GOT3 (cell line): ENCODE measurements at regions not wholly inside any gene's neighbourhood (a gene's known extent, or its start where the extent isn't known, plus 50 kb on each side); places are given as distances from the start of the nearest gene placed in this dataset.
"Not testable (repeated sequence)": the region's sequence is repeated elsewhere in the genome, so short reads cannot be mapped to it uniquely, and the experiment has no call there.

ENCODE experiments used
- DNase-seq: peaks from one replicate; lab custom pipeline; 2025; ENCODE audit warnings: mixed read lengths; lab: John Stamatoyannopoulos, UW

DNA sequence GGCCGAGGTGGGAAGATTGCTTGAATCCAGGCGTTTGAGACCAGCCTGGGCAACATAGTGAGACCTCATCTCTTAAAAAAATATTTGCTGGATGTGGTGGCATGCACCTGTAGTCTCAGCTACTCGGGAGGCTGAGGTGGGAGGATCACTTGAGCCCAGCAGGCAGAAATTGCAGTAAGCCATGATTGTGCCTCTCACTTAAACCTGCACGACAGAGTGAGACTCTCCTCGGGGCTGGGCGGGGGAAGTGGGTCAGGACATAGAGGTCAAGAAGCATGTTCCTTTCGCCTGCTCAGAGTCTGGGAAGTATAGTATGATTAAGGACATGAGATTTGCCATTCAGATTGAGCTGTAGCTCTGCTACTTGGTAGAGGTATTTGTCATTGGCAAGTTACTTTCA, 52.3 kb downstream of the SEPTIN7 start:
- not testable (repeated sequence) for DNase-seq

DNA sequence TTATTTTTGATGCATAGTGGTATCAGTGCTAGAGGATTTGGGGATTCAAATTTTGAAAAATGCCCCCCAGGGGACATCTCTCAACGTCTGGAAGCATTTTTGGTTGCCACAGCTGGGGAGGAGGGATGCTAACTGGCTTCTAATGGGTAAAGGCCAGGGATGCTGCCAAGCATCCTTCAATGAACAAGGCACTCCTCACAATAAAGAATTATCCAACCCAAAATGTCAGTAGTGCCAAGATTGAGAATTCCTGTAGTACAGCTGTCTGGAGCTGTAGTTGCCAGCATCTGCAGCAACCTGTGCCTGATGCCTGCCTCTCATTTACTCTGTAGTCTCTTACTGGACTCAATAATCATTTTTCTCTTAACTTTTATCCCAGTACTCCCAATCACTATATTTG, 53.5 kb downstream of the SEPTIN7 start:
- no peak for DNase-seq

DNA sequence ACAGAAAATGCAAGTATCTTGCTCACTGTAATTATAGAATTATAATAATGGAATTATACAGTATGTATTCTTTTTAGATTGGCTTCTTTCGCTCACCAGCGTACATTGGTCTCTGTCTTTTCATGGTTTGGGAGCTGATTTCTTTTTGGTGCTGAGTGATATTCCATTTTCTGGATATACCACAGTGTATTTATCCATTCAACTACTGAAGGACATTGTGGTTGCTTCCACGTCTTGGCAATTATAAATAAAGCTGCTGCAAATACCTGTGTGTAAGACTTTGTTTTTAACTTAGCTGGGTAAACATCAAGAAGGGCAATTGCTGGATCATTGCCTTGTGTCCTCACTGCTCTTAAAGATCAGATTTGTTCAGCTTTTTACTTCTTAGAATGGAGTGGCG, 55.3 kb downstream of the SEPTIN7 start:
- no peak for DNase-seq

DNA sequence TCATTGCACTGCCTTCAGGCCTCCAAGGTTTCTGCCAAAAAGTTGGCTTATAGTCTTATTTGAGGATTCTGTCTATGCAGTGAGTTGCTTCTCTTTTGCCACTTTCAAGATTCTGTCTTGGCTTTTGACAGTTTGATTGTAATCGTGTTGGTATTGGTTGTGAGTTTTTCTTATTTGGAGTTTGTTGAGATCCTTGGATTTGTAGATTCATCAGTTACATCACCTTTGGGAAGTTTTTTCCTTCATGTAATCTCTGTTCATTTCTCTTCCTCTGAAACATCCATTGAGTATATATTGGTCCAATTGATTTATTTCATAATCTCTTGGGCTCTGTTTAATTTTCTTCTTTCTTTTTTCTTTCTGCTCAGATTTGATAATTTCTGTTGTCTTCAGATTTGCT, 59.8 kb downstream of the SEPTIN7 start:
- no peak for DNase-seq

DNA sequence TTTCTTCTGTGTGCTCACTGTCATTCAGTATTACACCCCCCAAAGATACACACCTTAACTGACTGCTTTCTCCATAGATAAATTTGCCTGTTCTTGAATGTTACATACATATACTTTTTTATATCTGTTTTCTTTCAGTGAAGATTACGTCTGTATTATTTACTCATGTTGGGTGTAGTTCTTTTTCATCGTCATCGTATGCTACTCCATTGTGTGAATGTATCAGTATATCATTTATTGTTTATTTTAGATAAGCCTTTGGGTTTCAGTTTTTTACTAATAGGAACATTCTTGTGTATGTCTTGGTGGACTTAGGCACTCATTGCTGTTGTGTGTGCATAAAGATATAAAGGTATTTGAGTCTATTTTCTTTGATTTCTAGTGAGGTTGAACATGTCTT, 64.4 kb downstream of the SEPTIN7 start:
- DNase-seq, result no peak

DNA sequence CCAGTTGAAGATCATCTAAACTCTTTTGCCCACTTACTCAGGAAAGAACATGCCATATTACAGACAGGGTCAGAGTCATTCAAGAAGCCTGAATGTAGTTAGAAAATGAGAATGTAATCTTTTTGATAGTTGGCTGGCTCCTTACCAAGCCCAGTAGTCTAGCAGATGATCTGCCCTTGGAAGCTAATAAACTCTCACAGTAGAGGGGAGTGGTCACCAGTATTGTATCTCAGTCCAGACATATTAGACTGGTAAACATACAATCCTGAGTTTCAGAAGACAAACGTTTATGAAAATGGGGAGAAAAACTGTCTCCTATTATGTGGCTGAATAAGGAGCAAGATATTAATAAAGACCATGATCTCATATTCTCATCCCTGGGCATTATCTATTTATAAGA, 65.3 kb downstream of the SEPTIN7 start:
- no peak for DNase-seq

DNA sequence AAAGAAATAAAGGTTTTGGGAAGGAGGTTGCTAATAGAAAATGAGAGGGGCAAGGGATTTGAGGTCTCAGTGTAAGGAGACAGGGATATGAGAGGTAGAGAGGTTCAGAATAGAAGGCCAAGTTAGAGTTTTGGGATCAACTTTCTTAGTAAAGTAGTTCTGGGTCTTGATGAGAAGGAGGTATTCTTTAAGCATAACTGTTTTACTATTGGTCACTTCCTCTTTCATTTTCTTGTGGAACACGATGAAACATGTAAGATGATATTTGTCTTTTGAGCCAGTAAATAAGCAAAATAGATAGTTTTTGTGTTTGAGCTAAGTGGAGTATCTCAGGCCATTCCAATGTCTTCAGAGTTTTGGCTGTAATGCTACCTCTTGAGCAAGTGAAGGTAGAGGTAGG, 68.3 kb downstream of the SEPTIN7 start:
- not testable (repeated sequence) for DNase-seq

DNA sequence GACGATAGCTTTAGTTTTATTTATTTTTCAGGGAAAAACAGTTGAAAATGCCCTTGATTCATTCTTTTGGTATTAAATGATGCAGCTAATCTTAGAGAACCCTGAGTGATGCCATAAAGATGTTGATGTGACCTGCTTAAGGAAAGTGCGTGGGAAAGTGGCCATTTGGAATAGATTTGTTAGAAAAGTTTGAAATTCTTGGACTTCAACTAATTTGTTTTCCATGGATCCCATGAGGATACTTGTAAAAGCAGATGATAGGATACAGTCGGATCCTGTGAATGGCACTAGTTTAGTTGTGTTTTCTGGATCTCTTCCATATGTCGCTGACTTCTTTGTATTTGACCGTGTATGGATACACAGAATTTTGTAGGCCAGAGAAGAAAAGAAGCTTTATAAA, 69.0 kb downstream of the SEPTIN7 start:
- DNase-seq, result no peak

DNA sequence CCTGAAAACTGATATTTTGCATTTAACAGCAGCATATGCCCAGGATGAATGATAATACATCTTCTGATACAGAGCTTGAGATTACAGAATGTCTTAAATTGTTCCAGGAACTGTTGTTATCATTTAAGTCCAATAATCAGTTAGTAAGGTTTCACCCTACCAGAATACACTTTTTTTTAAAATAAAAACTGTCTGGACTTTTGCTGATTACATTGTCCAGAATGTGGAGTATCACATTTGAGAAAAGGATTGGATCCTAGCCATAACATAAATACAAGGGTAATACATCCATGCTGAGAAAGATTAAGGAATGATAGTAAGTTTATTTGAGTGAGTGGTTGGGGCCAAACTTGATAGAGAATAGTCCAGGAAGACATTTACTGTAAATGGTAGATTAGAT, 71.0 kb downstream of the SEPTIN7 start:
- no peak for DNase-seq

DNA sequence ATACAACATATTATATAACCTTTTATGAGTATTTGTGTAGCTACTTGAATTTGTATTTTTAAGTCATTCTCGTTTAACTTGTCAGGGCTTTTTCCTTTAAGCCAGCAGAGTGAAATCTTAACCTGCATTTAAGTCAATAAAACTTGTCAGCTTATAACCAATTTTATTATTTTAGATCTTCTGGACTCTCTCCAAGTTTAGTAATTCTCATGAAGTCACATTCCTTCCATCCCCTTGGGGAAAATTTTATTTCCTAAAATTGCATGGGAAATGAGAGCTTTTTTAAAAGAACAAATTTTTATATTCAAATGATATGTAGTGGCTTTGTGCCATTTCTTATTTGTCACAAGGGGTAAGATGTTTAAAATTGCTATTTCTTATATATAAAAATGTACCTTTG, 74.0 kb downstream of the SEPTIN7 start:
- DNase-seq, result no peak

DNA sequence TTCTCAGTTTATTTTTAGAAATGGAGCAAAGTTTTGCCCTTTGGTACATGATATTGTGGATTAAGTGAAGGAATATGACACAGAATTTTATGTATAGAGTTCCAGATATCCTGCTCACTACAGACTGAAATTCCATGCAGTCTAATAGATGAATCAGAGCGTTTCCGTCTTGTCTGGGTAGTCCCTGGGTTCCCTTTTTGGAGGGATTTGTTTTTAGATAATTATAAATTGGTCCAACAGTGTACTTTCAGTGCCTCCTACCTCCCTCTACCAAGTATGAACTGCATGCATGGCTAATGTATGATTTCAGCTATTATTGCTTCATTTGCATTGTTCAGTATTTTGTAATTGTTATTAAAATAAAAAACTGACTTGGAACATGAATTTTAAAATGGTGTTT, 74.4 kb downstream of the SEPTIN7 start:
- no peak for DNase-seq

DNA sequence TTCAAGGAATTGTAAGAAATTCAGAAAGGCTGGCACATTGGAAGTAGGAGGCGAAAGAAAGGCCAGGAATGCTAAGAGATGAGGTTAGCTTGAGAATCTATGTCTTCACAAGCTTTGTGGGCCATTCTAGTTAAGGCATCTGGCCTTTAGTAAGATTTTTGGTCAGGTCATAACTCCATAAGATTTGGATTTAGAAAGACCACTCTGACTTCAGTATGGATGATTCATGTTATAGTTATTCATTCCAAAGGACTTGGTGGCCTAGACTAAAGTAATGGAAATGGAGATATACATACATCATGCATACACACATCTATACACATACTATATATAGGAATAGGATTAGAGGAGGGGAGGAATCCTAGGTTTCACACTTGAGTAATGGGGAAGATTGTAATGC, 77.5 kb downstream of the SEPTIN7 start:
- no peak for DNase-seq

DNA sequence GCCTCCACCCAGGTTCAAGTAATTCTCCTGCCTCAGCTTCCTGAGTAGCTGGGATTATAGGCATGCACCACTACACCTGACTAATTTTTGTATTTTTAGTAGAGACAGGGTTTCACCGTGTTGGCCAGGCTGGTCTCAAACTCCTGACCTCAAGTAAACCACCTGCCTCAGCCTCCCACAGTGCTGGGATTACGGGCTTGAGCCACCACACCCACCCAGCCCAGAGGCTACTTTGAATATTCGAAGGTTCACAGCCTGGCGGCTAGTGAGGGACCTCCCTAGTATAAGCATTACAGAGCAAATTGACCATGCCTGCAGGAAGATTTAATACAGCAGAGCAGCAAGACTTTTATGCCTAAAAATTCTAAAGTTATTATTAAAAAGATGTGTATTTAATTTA, 86.6 kb downstream of the SEPTIN7 start:
- DNase-seq, result not testable (repeated sequence)

DNA sequence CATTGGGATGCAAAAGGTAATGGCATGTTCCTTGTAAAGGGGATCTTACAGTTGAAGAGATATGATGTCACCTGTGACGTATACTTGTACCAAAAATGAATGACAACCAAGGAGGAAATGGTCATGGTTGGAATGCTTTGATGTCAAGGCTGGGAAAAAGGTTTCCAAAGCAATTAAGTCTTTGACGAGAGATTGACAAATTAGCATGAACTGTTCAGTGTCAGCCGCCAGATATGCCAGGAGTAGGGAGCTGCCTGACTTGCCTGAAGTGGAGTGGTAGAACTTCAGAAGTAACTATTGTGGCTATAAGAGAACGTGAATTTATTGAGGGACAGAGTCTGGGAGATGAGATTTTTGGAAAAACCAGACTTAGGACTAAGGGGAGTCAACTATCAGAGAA, 88.1 kb downstream of the SEPTIN7 start:
- DNase-seq, result no peak

DNA sequence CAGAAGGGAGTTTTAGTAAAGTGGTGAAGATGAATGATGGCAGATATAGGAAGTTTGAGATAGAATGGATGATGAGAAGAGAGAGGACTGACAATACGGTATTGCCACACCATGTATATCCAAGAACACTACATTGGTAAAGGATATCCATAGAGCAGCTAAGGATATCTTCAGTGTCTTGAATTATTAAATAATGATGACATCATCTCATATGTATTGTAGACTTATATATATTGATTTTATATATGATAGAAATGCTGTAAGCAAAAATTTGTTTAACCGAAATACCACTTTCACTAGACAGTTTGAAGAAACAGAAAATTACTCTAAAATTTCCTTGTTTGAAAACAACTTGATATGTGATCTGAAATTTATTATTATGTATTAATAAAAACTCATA, 89.0 kb downstream of the SEPTIN7 start:
- no peak for DNase-seq

DNA sequence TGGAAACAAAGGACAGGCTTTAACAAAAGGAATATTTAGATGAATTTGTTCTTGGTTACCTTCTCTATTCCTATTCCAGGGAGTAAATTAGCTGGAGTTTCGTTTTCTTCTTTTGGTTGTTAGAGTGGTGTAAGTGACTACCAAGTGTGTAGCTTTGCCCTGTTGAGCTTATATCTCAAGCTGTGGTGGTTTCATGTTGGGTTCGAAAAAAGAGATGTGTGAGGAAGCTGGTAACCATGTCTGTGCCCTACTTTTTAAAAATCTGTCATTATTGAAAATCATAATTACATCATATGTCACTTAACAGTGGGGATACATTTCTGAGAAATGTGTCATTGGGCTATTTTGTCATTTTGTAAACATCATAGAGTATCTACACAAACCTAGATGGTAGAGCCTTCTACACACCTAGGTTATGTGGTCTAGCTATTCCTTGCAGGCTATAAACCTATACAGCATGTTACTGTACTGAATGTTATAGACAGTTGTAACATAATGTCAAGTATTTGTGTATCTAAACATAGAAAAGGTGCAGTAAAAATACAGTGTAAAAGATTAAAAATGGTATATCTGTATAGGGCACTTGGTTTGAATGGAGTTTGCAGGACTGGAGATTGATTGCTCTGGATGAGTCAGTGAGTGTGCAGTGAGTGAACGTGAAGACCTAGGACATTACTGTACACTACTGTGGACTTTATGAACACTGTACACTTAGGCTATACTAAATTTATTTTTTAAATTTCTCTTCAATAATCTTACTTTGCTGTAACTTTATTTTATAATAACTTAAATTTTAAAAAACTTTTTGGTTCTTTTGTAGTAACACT, 90.4 kb downstream of the SEPTIN7 start:
- no peak for DNase-seq

DNA sequence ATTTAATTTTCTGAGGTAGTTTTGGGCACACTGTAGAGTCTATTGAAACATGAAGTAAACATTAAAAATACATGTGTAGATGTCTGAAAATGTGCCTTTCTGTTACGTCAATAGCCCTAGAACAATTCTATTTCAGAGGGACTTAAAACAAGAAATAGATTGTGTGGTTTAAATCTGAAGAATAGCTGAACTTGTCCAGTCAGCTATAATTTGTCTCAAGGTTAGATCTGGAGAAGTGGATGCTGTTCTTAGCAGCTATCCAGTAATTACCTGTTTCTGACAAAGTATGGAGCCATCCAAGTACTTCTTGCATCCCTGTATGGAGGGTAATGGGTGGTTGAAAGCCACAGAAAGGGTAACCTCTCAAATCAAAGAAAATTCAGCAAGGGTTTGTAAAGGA, 92.8 kb downstream of the SEPTIN7 start:
- no peak for DNase-seq

DNA sequence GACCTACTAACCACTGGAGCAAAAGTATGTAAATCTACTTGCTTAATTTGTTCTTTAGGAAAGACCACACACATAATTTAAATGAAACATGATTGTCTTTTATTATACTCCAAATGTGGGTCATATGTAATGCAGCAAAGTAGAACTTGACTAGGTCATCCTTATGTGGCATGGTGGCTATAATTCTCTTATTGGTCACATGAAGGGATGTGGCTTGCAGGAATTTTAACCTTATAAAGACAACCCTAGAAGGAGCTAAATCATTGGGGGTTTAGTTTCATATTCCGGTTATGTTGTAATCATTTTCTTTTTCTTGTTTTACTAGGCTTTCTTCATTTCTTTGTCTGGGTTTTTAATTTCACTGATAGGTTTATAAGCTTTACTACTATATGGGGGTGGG, 93.9 kb downstream of the SEPTIN7 start:
- DNase-seq, result no peak

DNA sequence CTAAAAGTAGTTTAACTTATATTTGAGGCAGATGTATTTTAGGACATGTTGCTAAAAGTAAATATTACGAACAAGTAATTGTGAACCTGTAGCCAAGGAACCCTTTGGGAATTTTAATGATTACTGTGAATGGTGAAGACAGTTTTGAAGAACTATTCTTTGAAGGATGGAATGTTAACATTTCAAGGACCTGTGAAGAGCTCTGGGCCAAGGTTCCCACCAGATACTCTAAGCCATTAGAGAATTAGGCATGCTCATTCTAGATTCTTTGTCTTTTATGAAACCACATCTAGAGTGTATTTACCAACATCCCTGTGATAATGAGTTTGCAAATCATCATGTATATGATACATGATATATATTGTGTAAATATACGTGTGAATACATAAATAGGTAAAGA, 99.8 kb downstream of the SEPTIN7 start:
- no peak for DNase-seq

DNA sequence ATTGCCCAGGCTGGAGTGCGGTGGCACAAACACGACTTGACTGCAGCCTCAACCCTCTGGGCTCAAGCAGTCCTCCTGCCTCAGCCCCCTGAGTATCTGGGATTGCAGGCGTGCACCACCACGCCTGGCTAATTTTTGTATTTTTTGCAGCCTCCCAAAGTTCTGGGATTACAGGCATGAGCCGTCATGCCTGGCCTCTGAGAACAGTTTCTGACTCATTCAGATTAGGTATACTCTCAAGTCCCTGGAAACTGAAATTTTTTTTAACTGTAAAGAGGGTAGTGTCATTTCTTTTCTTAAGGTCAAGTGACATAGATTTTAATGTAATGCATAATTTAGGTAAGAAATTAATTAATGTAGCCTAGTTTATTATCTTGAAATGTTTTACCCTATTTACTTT, 104.7 kb downstream of the SEPTIN7 start:
- no peak for DNase-seq

DNA sequence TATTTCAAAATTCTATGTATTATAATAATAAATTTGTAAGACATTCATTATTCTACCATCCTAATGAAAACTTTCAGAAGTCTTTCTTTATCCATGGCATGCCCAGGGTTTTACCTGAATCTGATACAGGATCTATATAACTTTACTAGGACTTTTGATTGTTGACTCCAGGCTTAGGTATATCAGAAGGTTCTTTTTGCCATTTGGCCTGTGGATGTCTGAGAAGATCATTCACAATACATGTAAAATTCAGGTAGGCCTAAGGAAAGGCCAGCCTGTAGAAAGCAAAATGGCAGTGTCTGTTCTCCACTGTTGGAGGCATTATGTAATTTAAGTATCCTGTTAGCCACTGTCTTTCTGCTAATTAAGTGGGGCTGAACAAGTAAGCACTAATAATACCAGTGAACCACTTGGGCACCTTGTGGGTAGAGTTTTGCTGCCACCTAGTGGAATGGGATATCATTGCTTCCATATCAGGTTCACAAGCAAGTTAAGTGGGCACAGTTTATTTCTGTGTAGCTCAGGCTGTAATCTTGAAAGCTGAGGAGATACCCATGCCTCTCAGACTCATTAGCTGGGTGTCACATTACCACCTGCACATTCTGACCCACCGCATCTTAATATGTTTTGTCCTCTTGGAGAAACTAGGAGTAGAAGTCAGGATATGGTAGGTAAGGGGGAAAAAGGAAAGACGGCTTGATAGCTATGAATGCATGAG, 105.5 kb downstream of the SEPTIN7 start:
- no peak for DNase-seq

DNA sequence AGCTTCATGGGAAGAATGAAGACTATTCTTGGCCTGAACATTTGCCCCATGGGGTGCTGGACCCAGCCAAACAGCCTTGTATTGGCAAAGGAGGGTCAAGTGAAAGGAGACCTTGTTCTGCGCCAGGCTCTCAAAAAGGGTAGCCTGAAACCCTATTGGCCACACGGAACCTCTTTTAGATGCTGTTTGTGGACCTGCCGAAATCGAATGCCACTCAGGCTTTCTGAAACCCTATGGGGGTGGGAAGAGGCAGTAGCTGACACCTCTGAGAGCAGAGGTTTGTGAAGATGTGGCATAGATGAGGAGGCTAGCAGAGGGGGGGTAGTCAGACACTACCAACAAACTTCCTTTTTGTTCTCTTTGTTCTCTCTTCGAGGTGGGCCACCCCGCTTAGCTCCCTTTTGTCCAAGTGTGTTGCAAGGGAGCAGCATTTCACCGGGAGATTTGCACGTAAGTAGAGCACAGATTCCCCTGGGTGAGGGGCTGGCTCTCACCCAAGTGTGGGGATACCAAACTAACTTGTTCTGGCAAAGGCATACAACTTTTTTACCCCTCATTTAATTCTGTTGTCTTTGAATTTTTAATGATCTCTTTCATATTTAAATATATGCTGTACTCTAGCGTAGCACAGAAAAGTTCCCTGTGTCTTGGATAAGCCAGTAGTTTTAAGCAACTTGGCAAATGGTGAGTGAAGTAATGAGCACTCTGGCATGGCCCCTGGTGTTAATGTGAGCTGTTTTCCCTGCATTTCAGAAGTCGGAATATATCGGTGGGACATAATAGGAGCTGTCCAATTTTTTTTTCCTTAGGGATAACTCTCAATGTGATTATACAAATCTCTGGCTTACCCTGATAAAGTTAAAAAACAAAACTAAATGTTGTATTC, 107.7 kb downstream of the SEPTIN7 start:
- no peak for DNase-seq
